Endothelial cell of umbilical vein (primary cell): ENCODE measurements at regions not wholly inside any gene's neighbourhood (a gene's known extent, or its start where the extent isn't known, plus 50 kb on each side); places are given as distances from the start of the nearest gene placed in this dataset.

Experiments used
- BruUV-seq: library from RNA; stranded (reverse); fragments of 400-500 nt; replicated peaks from 2 replicates; lab custom pipeline; 2021; lab: Mats Ljungman, UMichigan
- CTCF ChIA-PET: fragments of 300-600, 350-600 bp; sonication (Branson Sonifier 250); formaldehyde crosslinking; loops from one replicate; lab custom pipeline; 2021; ENCODE audit warnings: antibody characterized with exemption, inconsistent platforms; lab: Charles Lee
- POLR2A ChIA-PET: fragments of 300-600, 350-600 bp; sonication (Branson Sonifier 250); formaldehyde crosslinking; loops from one replicate; lab custom pipeline; 2021; ENCODE audit warnings: antibody characterized with exemption, inconsistent platforms; lab: Charles Lee
- DNase-seq: peaks from one replicate; pipeline ENCODE4 v3.0.0-alpha.2; 2011; ENCODE audit warnings: low read depth, low spot score
- FAIRE-seq: peaks from 2 replicates; lab custom pipeline; 2011; peaks lifted over from hg19 to GRCh38; lab: Jason Lieb, UNC
- H2AFZ ChIP-seq: 2 replicates; pipeline ENCODE4 v1.6.0; 2012; ENCODE audit warnings: low read depth, low read length, control low read depth, inconsistent platforms
- H3K27ac ChIP-seq: 2 replicates; pipeline ENCODE4 v1.5.1; 2011; ENCODE audit warnings: low read depth, mild to moderate bottlenecking, control low read depth, low read length, moderate library complexity; ENCODE audit not compliant: insufficient read depth
- H3K27me3 ChIP-seq, 2 experiments: 2 replicates each; pipeline versions ENCODE4 v1.6.0 to v1.6.1; 2011; ENCODE audit warnings: low read length in 2 of 2, mixed read lengths in 1 of 2; ENCODE audit not compliant: control insufficient read depth in 2 of 2, insufficient read depth in 2 of 2
- H3K36me3 ChIP-seq, 2 experiments: 2 replicates in 1 of 2; 3 replicates in 1 of 2; pipeline ENCODE4 v1.5.1; 2011; ENCODE audit warnings: low read length in 2 of 2, mild to moderate bottlenecking in 1 of 2, moderate library complexity in 1 of 2; ENCODE audit not compliant: control insufficient read depth in 2 of 2, insufficient read depth in 2 of 2; ENCODE audit errors: extremely low read depth in 1 of 2
- H3K4me1 ChIP-seq: 3 replicates; pipeline ENCODE4 v1.5.1; 2011; ENCODE audit warnings: mild to moderate bottlenecking, low read length; ENCODE audit not compliant: control insufficient read depth, insufficient read depth; ENCODE audit errors: extremely low read depth
- H3K4me2 ChIP-seq: 2 replicates; pipeline ENCODE4 v1.6.1; 2011; ENCODE audit warnings: low read length, control low read depth, mixed read lengths; ENCODE audit not compliant: insufficient read depth
- H3K4me3 ChIP-seq, 3 experiments: fragments of 200-600 bp in 1 of 3; sonication (generic), shearing (Covaris generic) in 1 of 3; replicated peaks in 1 of 3; 2 replicates each; pipeline ENCODE4 v1.5.1; 2011 to 2016; ENCODE audit warnings: control low read depth in 3 of 3, low read length in 3 of 3, mild to moderate bottlenecking in 2 of 3, inconsistent platforms in 1 of 3, low read depth in 1 of 3, moderate library complexity in 1 of 3; ENCODE audit not compliant: insufficient read depth in 1 of 3
- H3K79me2 ChIP-seq: 2 replicates; pipeline ENCODE4 v1.6.0; 2012; ENCODE audit warnings: low read length, inconsistent platforms; ENCODE audit not compliant: control insufficient read depth, insufficient read depth
- H3K9ac ChIP-seq: replicated peaks from 2 replicates; pipeline ENCODE3; 2011; ENCODE audit warnings: low read length, control low read depth; ENCODE audit not compliant: insufficient read depth; ENCODE audit errors: extremely low read depth
- H3K9me1 ChIP-seq: replicated peaks from 3 replicates; pipeline ENCODE4 v1.6.0; 2011; ENCODE audit warnings: mild to moderate bottlenecking, low read length; ENCODE audit not compliant: control insufficient read depth, insufficient read depth; ENCODE audit errors: extremely low read depth
- H3K9me3 ChIP-seq: replicated peaks from 2 replicates; pipeline ENCODE4 v1.5.1; 2012; ENCODE audit warnings: low read length, inconsistent platforms; ENCODE audit not compliant: control insufficient read depth, insufficient read depth
- H4K20me1 ChIP-seq: replicated peaks from 2 replicates; pipeline ENCODE3; 2011; ENCODE audit warnings: mild to moderate bottlenecking, low read length; ENCODE audit not compliant: control insufficient read depth, insufficient read depth; ENCODE audit errors: extremely low read depth
- EZH2 ChIP-seq: IDR thresholded peaks from 2 replicates; pipeline ENCODE4 v1.6.1; 2012; ENCODE audit warnings: borderline replicate concordance, low read depth, mild to moderate bottlenecking, moderate library complexity, low read length, inconsistent platforms; ENCODE audit not compliant: severe bottlenecking
- FOS ChIP-seq: IDR thresholded peaks from 2 replicates; pipeline ENCODE4 v1.6.1; 2011; ENCODE audit warnings: mild to moderate bottlenecking, low read length, moderate library complexity, borderline replicate concordance; ENCODE audit not compliant: insufficient read depth
- GATA2 ChIP-seq: IDR thresholded peaks from 2 replicates; pipeline ENCODE4 v1.7.0; 2011; ENCODE audit warnings: low read depth, mild to moderate bottlenecking, moderate library complexity, mixed read lengths, low read length; ENCODE audit not compliant: insufficient read length, insufficient read depth
- JUN ChIP-seq: IDR thresholded peaks from 2 replicates; pipeline ENCODE4 v1.6.1; 2011; ENCODE audit warnings: borderline replicate concordance, low read depth; ENCODE audit not compliant: insufficient read length, insufficient read depth
- MYC ChIP-seq: IDR thresholded peaks from one replicate; pipeline ENCODE4 v1.6.1; 2011; ENCODE audit warnings: mild to moderate bottlenecking, low read depth, low read length
- POLR2A ChIP-seq: IDR thresholded peaks from 2 replicates; pipeline ENCODE4 v1.6.1; 2012; ENCODE audit warnings: low read depth, mild to moderate bottlenecking, control low read depth, low read length
- POLR2AphosphoS5 ChIP-seq: IDR thresholded peaks from 2 replicates; pipeline ENCODE4 v1.6.1; 2012; ENCODE audit warnings: low read depth, mild to moderate bottlenecking, control low read depth, low read length, moderate library complexity; ENCODE audit not compliant: insufficient read depth
- dilution Hi-C: fragments of 300-500 bp; cut with MboI; formaldehyde crosslinking; loops from one replicate; pipeline ENCODE4 v1.15.0; 2019; ENCODE audit warnings: low sequenced_read_pairs; ENCODE audit not compliant: extremely low pct_ligation_motif_present
- intact Hi-C: fragments of 100-400 bp; cut with micrococcal nuclease; formaldehyde crosslinking; loops from one replicate; pipeline ENCODE4 v1.10.0; 2022
- TF ChIP-seq, protein P1 (sequence below), 2 donors: IDR thresholded peaks; 1 replicate in 1 of 2; 2 replicates in 1 of 2; pipeline ENCODE4 v1.5.1; 2011; ENCODE audit warnings: low read length in 2 of 2, mild to moderate bottlenecking in 2 of 2, moderate library complexity in 2 of 2, control low read depth in 1 of 2, inconsistent platforms in 1 of 2, low read depth in 1 of 2; ENCODE audit not compliant: insufficient read depth in 1 of 2; ENCODE audit errors: extremely low read depth in 1 of 2
- TF ChIP-seq, protein P2 (sequence below): IDR thresholded peaks from 2 replicates; pipeline ENCODE4 v1.6.1; 2011; ENCODE audit not compliant: insufficient read depth, insufficient read length

DNA sequence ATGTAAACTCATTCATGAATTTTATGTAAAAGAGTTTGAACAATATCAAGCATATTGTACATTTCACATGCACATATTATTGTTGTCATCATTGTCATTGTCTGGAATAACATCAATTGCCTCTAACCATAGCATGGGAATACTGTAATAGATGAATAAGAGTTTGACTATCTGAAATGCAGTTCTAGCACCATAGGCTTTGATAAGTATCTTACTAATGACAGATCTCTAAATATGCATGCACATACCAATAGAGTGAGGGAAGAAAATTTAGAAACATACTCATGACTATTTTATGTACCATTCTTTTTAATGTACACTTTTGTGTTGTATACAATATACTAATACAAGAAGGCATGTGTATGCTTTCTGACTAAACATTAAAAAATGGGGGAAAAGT lies 161.6 kb upstream of the SPRY1 start:
- H3K27ac ChIP-seq = no peak overlapping the region
- H2AFZ ChIP-seq = no peak overlapping the region
- H3K4me3 ChIP-seq = no peak overlapping the region
- H3K27me3 ChIP-seq = no peaks in the 10 kb centered on the region
- ChIA-PET POLR2A (no interaction called here), CTCF (interaction anchor here (1.4 kb wide), 1 partner anchor 1027 kb away, joined by 3 read pairs; no protein-coding TSS in a partner anchor)
- H3K9ac ChIP-seq = no peak overlapping the region
- H3K36me3 ChIP-seq = no peaks in the 10 kb centered on the region
- TF ChIP-seq JUN (no peak), EZH2 (no peak), MYC (no peak), POLR2A (no peak), POLR2AphosphoS5 (no peak), GATA2 (no peak), FOS (no peak)
- TF ChIP-seq, protein P1, sequence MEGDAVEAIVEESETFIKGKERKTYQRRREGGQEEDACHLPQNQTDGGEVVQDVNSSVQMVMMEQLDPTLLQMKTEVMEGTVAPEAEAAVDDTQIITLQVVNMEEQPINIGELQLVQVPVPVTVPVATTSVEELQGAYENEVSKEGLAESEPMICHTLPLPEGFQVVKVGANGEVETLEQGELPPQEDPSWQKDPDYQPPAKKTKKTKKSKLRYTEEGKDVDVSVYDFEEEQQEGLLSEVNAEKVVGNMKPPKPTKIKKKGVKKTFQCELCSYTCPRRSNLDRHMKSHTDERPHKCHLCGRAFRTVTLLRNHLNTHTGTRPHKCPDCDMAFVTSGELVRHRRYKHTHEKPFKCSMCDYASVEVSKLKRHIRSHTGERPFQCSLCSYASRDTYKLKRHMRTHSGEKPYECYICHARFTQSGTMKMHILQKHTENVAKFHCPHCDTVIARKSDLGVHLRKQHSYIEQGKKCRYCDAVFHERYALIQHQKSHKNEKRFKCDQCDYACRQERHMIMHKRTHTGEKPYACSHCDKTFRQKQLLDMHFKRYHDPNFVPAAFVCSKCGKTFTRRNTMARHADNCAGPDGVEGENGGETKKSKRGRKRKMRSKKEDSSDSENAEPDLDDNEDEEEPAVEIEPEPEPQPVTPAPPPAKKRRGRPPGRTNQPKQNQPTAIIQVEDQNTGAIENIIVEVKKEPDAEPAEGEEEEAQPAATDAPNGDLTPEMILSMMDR (IDR thresholded peaks at IDR 0.05; ENCODE audit: extremely low read depth in 1 of 2, insufficient read depth in 1 of 2, low read depth in 1 of 2, low read length in 2 of 2) = no peak
- TF ChIP-seq, protein P2, sequence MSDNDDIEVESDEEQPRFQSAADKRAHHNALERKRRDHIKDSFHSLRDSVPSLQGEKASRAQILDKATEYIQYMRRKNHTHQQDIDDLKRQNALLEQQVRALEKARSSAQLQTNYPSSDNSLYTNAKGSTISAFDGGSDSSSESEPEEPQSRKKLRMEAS = no peak
- no peaks in the 10 kb centered on the region for H3K9me3 ChIP-seq
- H3K79me2 ChIP-seq = no peaks in the 10 kb centered on the region
- no peaks in the 10 kb centered on the region for H4K20me1 ChIP-seq
- dilution Hi-C loops (no loop called here), intact Hi-C loops (no loop called here)
- no TSS peak for BruUV-seq
- FAIRE-seq (no peak), DNase-seq (no peak)
- H3K4me2 ChIP-seq = no peak overlapping the region
- H3K9me1 ChIP-seq = no peaks in the 10 kb centered on the region
- peaks cover 6% of the 10 kb centered on the region for H3K4me1 ChIP-seq
